HG03159 (cell line): ENCODE measurements at regions not wholly inside any gene's neighbourhood (a gene's known extent, or its start where the extent isn't known, plus 50 kb on each side); places are given as distances from the start of the nearest gene placed in this dataset.

ENCODE experiments used
- ATAC-seq: cut with Tn5 transposase; IDR thresholded peaks from one replicate; pipeline ENCODE4 v1.9.1; 2021; ENCODE audit warnings: mild to moderate bottlenecking, moderate library complexity; ENCODE audit not compliant: unreplicated experiment

GRCh38 chr4:176898791-176899190, 106.1 kb upstream of the VEGFC start:
- ATAC-seq: no peak

- peak; percentile 99 for ATAC-seq
These were observed 110.1 kb upstream of the VEGFC start for GRCh38 chr4:176902710-176903323.

- no peak for ATAC-seq
These were observed 114.0 kb upstream of the VEGFC start for GRCh38 chr4:176906709-176907108.

- no peak for ATAC-seq
These were observed 117.9 kb upstream of the VEGFC start for GRCh38 chr4:176910646-176911045.

GRCh38 chr4:176919631-176920030, 126.9 kb upstream of the VEGFC start:
- no peak for ATAC-seq

- ATAC-seq: no peak
These were observed 128.0 kb upstream of the VEGFC start for GRCh38 chr4:176920694-176921093.

- ATAC-seq: no peak
These were observed 128.5 kb upstream of the VEGFC start for GRCh38 chr4:176921256-176921655.

GRCh38 chr4:176924238-176924637, 131.5 kb upstream of the VEGFC start:
- ATAC-seq: no peak

- ATAC-seq: no peak
These were observed 133.2 kb upstream of the VEGFC start for GRCh38 chr4:176925962-176926361.

GRCh38 chr4:176927117-176927516, 134.4 kb upstream of the VEGFC start:
- no peak for ATAC-seq

- ATAC-seq: no peak
These were observed 134.9 kb upstream of the VEGFC start for GRCh38 chr4:176927664-176928063.

GRCh38 chr4:176939445-176939844, 146.7 kb upstream of the VEGFC start:
- no peak for ATAC-seq

- no peak for ATAC-seq
These were observed 152.6 kb upstream of the VEGFC start for GRCh38 chr4:176945334-176945733.

GRCh38 chr4:176949029-176949428, 156.3 kb upstream of the VEGFC start:
- no peak for ATAC-seq

- ATAC-seq: no peak
These were observed 160.3 kb upstream of the VEGFC start for GRCh38 chr4:176953021-176953420.

GRCh38 chr4:176957353-176958118, 164.8 kb upstream of the VEGFC start:
- no peak for ATAC-seq

- ATAC-seq: no peak
These were observed 167.3 kb upstream of the VEGFC start for GRCh38 chr4:176959980-176960379.

GRCh38 chr4:176963121-176963520, 170.4 kb upstream of the VEGFC start:
- ATAC-seq: no peak

GRCh38 chr4:176964116-176964691, 171.5 kb upstream of the VEGFC start:
- peak; percentile 55 for ATAC-seq

- no peak for ATAC-seq
These were observed 174.9 kb upstream of the VEGFC start for GRCh38 chr4:176967586-176967985.

- no peak for ATAC-seq
These were observed 175.4 kb upstream of the VEGFC start for GRCh38 chr4:176968094-176968493.

- ATAC-seq: no peak
These were observed 176.3 kb upstream of the VEGFC start for GRCh38 chr4:176969011-176969410.
